Lung microvascular endothelial cell (primary cell): ENCODE measurements at regions not wholly inside any gene's neighbourhood (a gene's known extent, or its start where the extent isn't known, plus 50 kb on each side); places are given as distances from the start of the nearest gene placed in this dataset.
A peak's percentile ranks its signal among the peaks of the same experiment; 100 is the strongest.
"Not testable (repeated sequence)": the region's sequence is repeated elsewhere in the genome, so short reads cannot be mapped to it uniquely, and the experiment has no call there.

Source experiments
- DNase-seq, 2 donors: peaks; one replicate each; pipeline versions ENCODE4 v3.0.0 to v3.0.0-alpha.2; 2010; ENCODE audit warnings: low read depth in 2 of 2

DNA sequence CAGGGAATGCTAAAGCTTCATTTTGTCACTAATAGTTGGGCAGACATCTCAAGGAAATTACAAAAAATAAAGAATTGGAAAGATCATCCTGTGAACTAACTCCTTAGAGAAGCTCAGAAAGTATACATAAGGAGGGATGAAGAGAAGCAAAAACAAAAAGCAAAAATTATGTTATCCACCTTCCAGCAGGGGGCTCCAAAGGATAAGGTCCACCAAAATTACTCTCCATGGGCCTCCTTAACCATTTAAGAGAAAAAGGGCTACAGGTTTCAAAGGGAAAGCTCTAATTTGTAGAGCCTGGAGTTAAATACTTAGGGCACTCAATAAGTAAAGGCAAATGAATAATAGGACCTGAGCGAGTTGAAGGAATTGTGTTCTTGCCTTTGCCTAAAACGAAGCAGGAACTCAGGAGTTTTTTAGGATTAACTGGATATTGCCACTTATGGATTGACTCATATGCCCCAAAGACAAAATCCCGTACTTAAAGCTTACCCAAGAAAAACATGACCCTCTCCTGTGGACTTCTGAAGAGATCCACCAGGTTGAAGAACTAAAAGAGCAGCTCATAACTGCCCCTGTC is 1167.9 kb downstream of the DSC3 start:
- DNase-seq = peak; percentile 13 to 35

DNA sequence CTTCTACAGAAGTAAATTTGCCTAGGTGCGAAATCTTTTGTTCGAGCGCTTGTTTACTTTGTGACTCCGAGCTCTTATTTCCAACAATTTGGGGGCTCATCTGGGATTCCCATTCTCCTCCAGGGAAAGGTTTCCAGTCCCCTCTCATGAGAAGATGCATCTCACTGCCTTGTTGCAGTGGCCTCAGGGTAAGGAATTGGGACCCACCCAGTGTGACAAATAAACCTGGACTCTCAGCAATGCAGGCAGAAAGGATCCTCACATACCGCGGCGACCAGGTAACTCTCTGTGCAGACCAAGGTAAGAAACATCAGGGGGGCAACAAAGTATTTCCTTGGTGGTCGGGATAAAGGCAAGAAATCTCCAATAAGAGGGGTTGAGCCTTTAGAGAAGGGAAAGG is 1169.3 kb downstream of the DSC3 start:
- no peak for DNase-seq

DNA sequence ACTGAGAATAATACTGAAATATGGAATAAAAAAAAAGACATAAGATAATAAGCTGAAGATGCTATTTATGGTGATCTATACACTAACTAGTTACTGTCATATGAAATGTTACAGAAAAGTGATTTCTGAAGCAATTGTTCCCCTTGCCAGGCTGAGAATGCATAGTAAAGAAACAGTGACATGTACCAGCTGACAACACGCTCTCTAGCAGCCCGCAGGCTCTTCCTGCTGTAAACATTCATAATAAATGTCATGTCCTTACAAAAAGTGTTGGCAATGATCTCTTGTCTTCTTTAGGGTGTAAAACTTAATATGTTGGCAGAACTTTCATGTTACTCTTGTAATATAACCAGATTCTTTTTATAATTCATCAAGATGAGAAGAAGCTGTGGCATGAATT is 1171.3 kb downstream of the DSC3 start:
- no peak for DNase-seq

DNA sequence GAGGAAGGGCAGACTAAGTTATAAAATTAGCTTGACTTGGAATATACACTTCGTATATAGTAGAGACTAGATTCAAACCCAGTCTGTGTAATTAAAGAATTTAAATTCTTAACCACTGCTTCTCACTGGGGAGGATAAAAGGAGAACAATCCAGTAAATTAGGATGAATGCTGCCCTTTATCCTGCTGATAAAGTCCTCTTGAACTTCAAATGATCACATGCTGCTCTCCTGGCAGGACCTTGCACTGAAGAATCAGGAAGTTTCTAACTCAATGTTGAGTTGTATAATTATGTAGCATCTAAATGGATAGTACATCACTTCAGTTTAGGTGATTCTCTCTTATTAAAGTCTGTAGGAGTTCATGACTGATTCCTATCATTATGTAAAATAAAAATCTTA is 1179.7 kb downstream of the DSC3 start:
- DNase-seq = no peak

DNA sequence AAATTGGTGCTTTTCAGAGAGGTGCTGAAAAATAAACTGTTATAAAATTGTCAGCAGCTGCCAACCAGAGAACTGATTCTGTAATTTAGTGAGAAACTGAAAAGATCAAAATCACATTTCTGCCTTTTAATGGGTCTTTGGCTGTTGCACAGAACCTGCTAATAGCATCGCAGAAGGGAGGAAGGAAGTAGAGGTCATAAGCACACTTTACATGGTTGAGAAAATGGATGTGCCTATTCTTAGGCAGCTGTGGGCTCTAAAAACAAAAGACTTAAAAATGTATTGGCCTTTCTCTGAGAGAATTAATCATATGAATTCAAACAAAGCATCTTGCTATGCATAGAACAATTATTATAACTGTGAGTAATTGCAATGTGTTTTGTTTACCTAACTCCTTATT is 1186.9 kb downstream of the DSC3 start:
- no peak for DNase-seq

DNA sequence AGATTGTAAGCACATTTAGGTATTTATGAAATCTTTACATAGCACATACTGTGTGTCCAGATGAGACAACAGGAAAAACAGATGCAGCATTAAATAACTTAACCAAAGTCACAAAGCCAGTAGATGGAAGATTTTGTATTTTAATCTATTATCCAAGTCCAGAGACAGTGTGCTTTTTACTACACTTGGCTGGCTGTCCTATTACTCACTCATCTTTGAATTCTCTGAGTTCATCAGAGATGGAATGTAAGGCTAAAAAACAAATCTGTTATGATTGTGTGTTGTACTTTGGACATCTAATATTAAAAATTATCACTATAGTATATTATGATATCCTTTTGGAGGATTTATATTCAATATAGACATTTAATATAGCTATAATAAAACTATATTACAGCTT is 1189.4 kb downstream of the DSC3 start:
- DNase-seq = no peak

DNA sequence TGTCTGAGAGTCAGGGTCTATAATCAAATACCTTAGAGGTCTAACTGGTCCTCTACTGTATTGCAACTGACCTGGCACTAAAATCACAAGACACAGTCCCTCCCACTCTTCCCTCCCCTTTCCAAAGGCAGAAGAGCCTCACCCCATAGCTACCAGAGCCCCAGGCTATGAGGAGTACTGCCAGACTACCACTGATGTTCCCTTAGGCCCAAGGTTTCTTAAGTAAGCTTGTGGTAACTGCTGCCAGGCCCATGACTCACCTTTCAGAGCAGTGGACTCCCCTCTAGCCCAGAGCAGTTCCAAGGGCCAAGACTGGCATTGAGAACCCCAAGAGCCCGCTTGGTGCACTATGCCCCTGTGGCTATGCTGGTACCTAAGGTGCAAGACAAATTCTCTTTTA is 1193.4 kb downstream of the DSC3 start:
- DNase-seq = no peak

DNA sequence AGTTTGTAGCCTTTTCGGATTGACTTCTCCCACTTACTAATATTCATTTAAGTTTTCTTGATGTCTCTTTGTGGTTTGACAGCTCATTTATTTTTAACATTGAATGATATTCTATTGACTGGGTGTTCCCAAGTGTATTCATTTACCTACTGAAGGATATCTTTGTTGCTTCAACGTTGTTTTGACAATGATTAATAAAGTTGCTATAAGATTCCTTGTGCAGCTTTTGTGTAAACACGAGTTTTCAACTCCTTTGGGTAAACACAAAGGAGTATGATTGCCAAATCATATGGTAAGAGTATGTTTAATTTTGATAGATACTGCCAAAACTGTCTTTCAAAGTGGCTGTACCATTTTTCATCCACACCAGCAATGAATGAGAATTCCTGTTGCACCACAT is 1200.9 kb downstream of the DSC3 start:
- no peak for DNase-seq

DNA sequence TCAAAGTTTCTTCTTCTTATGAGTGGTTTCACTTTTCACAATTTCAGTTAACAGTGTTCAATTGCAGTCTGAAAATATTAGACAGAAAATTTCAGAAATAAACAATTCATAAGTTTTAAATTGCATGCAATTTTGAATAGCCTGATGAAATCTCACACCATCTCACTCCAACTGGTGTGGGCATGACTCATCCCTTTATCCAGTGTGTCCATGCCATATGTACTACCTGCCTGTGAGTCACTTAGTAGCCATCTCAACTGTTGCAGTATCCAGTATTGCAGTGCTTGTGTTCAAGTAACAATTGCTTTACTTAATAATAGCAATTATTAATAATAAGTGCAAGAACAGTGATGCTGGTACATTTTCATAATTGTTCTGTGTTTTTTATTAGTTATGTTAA is 1202.5 kb downstream of the DSC3 start:
- peak in 1 of 2 donors; percentile 1 for DNase-seq

DNA sequence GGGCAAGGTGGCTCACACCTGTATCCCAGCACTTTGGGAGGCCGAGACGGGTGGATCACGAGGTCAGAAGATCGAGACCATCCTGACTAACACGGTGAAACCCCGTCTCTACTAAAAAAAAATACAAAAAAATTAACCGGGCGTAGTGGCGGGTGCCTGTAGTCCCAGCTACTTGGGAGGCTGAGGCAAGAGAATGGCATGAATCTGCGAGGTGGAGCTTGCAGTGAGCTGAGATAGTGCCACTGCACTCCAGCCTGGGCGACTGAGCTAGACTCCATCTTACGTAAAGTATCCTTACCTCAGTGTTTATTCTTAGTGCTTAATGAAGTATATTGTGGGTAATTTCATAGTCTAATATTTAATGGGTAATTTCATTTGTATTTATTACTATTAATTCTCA is 1203.6 kb downstream of the DSC3 start:
- not testable (repeated sequence) for DNase-seq

DNA sequence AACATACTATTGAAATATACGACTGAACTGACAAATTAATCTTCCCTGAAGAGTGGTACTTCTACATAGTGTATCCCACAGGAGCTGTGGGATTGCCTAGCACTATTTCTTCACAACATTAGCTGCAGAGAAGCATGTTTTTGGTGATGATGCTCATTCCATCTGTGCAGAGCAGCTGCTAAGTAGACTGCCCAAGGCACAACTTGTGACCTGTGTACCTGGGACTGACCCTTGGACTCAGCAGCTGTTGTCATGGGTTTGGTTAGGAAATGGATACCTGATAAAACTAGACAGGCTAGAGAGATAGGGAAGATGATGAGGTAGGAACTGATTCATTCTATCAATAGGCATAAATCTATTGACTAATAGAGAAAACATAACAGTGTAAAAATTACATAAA is 1204.0 kb downstream of the DSC3 start:
- no peak for DNase-seq

DNA sequence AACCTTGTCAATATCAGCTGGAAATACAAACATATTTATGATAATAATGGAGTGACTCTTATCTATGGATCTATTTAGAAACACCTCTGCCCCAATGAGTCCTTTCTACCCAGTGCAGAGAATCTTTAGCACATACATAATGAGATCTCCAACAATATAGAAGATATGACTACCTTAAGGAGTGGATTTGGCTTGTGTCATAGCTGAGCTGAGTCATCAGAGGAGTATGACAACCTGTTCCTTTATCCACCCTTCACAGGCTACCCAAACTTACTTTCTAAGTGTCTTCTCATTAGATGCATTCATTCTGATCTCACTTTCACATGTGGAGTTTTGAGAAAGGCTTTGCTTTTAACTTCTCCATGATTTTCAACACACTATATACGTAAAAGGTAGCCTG is 1218.9 kb downstream of the DSC3 start:
- no peak for DNase-seq

DNA sequence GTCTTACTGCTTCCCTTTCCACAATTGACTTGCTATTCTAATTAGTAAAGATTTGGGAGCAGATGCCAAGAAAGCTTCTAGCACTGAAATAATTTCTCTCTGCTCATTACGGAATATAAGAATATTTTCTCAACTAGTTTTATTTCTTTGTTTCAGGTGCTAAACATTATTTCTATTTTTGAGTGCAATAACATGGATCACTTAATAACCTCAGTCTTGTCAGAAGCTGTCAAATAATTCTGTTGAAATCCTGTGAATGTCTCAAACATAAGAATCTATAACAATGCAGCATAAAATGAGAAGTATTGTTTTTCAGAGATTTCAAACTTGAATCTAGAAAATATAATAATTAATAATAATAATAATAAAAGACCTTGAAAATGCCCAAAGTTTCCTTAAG is 1221.0 kb downstream of the DSC3 start:
- DNase-seq = no peak

DNA sequence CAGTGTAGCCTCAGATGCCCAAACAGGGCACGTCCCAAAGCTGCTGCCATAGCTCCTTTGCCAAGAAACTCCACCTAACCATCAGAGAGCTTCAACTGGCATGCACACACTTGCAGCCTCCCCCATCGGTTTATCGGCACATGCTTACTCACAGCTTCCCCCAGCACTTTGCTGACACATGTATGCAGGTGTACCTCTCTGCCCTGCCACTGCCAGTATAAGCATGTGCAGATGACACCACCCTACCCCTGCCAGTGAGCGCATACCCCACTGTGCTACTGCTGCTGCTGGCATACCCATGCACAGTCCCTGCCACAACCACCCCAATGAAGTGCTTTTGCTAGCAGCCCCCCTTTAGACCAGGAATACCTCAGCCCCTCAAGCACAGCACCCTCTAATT is 1231.0 kb downstream of the DSC3 start:
- DNase-seq = no peak

DNA sequence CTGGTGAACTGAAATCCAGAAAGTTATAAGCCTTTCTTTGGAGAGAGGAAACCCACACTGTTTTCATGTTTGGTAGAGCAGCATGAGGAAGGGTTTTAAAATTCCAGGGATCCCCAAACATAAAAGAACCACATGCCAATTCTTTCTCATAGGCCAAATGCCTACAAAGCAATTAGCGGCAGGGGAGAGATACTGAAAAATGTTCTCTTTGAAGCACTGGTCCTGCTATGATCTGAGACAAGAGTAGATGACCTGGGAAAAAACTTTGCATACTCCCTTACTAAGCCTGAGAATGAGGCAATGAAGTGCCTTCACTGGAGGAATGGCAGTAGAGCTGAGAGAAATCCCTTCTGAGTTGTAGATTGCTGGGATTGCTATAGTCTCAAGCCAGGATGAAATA is 1261.7 kb downstream of the DSC3 start:
- no peak for DNase-seq

DNA sequence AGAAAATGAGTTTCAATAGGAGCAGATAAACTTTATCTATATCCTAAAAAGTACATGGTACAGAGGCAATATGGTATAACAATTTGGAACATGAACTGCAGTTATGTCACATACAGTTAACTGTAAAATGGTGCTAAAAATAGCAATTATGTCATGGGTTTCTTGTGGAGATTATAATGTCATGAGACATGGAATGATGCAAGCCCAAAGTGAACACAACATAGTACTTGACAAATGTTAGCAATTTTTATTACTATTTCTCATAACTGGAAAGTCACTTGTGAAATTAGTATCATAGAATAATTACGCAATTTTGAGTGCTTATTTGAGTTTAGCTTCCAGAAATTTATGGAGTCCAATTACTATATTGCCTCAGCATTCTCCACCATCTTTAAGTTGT is 1263.4 kb downstream of the DSC3 start:
- DNase-seq = no peak

DNA sequence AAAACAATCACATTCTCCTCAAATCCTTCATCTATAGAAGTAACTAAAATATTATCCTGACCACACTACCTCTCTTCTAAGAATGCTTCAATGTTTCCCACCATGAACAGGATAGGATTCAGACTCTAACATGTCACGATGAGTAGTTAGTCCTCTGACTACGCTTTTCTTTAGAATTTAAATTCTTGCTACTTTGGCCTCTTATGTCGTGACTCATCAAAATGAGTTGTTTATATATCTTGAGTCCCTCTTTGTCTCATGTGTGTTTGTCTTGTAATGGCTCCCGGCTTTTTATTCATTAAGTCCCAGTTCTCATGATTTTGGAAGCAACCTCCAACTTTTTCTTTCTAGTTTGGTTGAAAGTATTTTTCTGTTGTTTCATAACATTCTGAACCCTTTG is 1289.2 kb downstream of the DSC3 start:
- DNase-seq = no peak

DNA sequence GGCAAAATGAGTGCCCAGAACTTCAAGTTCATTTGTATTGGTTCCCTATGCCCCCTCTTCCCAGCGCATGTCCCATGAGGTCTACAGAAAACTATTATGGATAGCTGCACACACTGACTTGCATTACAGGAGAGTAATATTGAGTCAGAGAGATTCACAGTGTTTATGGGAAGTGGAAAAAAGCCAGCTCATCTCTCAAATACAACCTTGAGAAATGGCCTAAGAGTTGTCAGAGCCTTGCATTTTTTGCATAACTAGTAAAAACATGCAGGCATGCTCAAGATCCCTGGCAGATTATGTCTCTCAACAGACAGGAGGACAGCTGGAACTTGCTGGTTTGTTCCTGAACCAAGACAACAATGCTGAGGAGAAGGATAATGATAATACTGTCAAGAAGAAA is 1292.8 kb downstream of the DSC3 start:
- no peak for DNase-seq

DNA sequence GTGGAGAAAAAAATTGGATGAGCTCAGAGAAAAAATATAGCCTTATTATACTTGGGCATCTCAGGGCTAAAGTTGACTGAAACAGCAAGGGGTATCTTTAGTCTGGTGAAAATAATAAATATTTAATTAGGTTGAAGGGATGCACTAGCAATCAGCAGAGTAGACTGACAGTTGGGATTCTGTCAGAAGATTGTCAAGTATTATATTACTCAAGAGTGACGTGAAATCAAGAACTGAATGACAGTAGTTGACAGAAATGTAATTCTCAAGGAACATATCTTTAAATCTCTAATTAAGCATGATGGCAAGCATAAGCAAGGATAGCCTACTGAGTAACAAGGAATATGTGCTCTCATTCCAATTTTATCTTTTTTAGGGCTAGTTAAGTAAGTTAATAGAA is 1301.1 kb downstream of the DSC3 start:
- DNase-seq = no peak

DNA sequence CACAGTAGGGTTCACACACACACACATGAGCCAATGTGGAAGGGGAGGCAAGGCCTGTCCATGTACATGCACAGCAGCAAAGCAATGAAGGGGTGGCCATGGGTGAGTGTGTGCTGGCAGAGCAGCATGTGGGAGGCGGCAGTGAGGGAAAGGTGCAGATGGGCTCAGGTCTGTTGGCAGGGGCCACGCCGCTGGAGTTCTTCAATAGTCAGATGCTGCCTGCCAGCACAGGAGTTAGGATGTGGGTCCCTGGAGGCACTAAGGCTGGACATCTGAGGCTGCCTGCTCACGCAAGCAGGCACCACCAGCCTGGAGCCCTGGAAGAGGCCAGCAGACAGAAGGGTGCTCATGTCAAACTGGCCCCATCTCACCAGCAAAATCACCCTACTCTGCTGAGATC is 1304.9 kb downstream of the DSC3 start:
- no peak for DNase-seq

DNA sequence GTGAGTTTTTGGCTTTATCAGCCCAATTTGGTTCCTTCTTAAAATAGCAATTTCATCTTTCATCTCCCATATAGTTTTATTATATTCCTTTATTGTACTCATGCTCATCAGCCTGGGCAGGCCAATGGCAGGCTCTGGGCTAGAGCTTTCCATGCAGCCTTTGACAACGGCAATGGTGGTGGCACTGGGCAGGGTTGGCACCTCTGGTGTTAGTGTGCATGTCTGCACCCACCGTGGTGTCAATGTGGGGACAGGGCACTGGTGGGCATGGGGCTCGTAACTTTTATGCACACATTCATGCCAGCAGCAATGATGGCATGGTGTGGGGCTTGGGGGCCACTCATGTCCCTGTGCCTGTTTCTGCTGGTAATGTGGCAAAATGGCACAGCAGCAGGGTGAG is 1305.4 kb downstream of the DSC3 start:
- no peak for DNase-seq

DNA sequence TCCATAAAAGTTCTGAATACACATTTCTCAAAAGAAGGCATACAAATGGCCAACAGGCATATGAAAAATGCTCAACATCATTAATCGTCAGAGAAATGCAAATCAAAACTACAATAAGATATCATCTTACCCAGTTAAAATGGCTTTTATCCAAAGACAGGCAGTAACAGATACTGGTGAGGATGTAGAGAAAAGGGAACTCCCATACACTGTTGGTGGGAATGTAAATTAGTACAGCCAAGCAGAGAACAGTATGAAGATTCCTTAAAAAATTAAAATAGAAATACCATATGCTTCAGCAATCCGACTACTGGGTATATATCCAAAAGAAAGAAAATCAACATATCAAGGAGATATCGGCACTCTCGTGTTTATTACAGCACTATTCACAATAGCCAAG is 1312.5 kb downstream of the DSC3 start:
- DNase-seq = no peak

DNA sequence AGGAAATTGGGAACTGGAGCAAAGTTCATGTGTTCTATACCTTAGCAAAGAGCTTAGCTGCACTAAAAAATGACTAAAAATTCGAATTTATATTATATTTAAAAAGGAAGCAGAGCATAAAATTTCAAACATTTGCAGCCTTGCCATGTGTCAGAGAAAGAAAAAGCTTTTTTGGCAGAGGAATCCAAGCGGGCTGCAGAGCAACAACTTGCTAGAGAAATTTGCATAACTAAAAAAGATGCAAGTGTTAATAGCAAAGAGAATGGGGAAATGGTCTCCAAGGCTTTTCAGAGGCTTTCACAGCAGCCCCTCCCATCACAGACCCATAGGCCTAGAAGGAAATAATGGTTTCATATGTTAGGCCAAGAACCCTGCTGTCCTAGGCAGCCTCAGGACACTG is 1315.9 kb downstream of the DSC3 start:
- DNase-seq = no peak

DNA sequence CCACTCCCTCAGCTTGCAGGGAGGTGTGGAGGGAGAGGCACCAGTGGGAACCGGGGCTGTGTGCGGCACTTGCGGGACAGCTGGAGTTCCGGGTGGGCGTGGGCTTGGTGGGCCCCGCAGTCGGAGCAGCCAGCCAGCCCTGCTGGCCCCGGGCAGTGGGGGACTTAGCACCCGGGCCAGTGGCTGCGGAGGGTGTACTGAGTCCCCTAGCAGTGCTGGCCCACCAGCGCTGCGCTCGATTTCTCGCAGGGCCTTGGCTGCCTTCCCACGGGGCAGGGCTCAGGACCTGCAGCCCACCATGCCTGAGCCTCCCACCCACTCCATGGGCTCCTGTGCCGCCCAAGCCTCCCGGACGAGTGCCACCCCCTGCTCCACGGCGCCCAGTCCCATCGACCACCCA is 1319.1 kb downstream of the DSC3 start:
- DNase-seq = not testable (repeated sequence)

DNA sequence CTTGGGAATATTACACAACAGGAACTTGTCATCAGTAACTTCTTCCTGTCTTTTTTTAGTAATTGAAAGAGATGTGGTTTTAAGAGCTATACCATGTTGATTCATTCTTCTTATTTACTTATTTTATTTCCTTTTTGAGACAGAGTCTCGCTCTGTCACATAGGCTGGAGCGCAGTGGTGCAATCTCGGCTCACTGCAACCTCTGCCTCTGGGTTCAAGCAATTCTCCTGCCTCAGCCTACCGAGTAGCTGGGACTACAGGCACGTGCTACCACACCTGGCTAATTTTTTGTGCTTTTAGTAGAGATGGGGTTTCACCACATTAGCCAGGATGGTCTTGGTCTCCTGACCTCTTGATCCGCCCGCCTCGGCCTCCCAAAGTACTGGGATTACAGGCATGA is 1326.6 kb downstream of the DSC3 start:
- peak in 1 of 2 donors; percentile 9 for DNase-seq
